Trophoblast cell (in vitro differentiated cells and primary cell): ENCODE measurements at regions not wholly inside any gene's neighbourhood (a gene's known extent, or its start where the extent isn't known, plus 50 kb on each side); places are given as distances from the start of the nearest gene placed in this dataset.
"Not testable (repeated sequence)": the region's sequence is repeated elsewhere in the genome, so short reads cannot be mapped to it uniquely, and the experiment has no call there.

Source experiments
- DNase-seq, 2 donors: peaks; one replicate each; pipeline ENCODE4 v3.0.0-alpha.2; 2016
- H2AFZ ChIP-seq: 2 replicates; pipeline ENCODE4 v1.6.1; 2013; ENCODE audit warnings: low read length, moderate library complexity, mild to moderate bottlenecking; ENCODE audit not compliant: insufficient read depth, poor library complexity
- H2AK5ac ChIP-seq: 2 replicates; pipeline ENCODE4 v1.6.1; 2013; ENCODE audit warnings: mild to moderate bottlenecking, low read length
- H2BK120ac ChIP-seq: 2 replicates; pipeline ENCODE4 v1.6.1; 2013; ENCODE audit warnings: low read length, mild to moderate bottlenecking, moderate library complexity; ENCODE audit not compliant: insufficient read depth, poor library complexity
- H2BK12ac ChIP-seq: 2 replicates; pipeline ENCODE4 v1.6.1; 2013; ENCODE audit warnings: mild to moderate bottlenecking, low read length, moderate library complexity
- H2BK5ac ChIP-seq: 2 replicates; pipeline ENCODE4 v1.6.1; 2013; ENCODE audit warnings: low read length, low read depth, moderate library complexity, mild to moderate bottlenecking; ENCODE audit not compliant: poor library complexity
- H3K14ac ChIP-seq: 2 replicates; pipeline ENCODE4 v1.6.1; 2013; ENCODE audit warnings: mild to moderate bottlenecking, low read length
- H3K18ac ChIP-seq: 2 replicates; pipeline ENCODE4 v1.6.1; 2013; ENCODE audit warnings: mild to moderate bottlenecking, low read length
- H3K23ac ChIP-seq: 2 replicates; pipeline ENCODE4 v1.6.1; 2013; ENCODE audit warnings: low read length
- H3K27ac ChIP-seq: 2 replicates; pipeline ENCODE4 v1.5.1; 2013; ENCODE audit warnings: low read depth, mild to moderate bottlenecking, inconsistent platforms, low read length, moderate library complexity
- H3K27me3 ChIP-seq: 2 replicates; pipeline ENCODE4 v1.6.1; 2013; ENCODE audit warnings: inconsistent platforms, mild to moderate bottlenecking, low read length, moderate library complexity; ENCODE audit not compliant: insufficient read depth
- H3K36me3 ChIP-seq, 2 experiments: 1 replicate in 1 of 2; 2 replicates in 1 of 2; pipeline ENCODE4 v1.6.1; 2013; ENCODE audit warnings: low read length in 2 of 2, mild to moderate bottlenecking in 2 of 2, moderate library complexity in 1 of 2; ENCODE audit not compliant: insufficient read depth in 2 of 2, control insufficient read depth in 1 of 2
- H3K4ac ChIP-seq: 2 replicates; pipeline ENCODE4 v1.6.1; 2013; ENCODE audit warnings: low read depth, mild to moderate bottlenecking, low read length, moderate library complexity
- H3K4me1 ChIP-seq, 2 experiments: 1 replicate in 1 of 2; 2 replicates in 1 of 2; pipeline ENCODE4 v1.6.1; 2013; ENCODE audit warnings: low read length in 2 of 2, mild to moderate bottlenecking in 2 of 2, moderate library complexity in 1 of 2; ENCODE audit not compliant: insufficient read depth in 2 of 2, control insufficient read depth in 1 of 2
- H3K4me2 ChIP-seq: 2 replicates; pipeline ENCODE4 v1.6.1; 2013; ENCODE audit warnings: inconsistent platforms, mild to moderate bottlenecking, low read length, moderate library complexity
- H3K4me3 ChIP-seq: 2 replicates; pipeline ENCODE4 v1.5.1; 2013; ENCODE audit warnings: mild to moderate bottlenecking, low read depth, low read length, inconsistent platforms
- H3K79me1 ChIP-seq: one replicate; pipeline ENCODE4 v1.6.1; 2013; ENCODE audit warnings: low read length
- H3K79me2 ChIP-seq: 2 replicates; pipeline ENCODE4 v1.6.1; 2013; ENCODE audit warnings: low read length, mild to moderate bottlenecking; ENCODE audit not compliant: control insufficient read depth, insufficient read depth, poor library complexity
- H3K9ac ChIP-seq: 2 replicates; pipeline ENCODE4 v1.6.1; 2013; ENCODE audit warnings: mild to moderate bottlenecking, low read length
- H3K9me3 ChIP-seq: 2 replicates; pipeline ENCODE4 v1.6.1; 2013; ENCODE audit warnings: low read depth, mild to moderate bottlenecking, control low read depth, inconsistent platforms, low read length; ENCODE audit not compliant: insufficient read depth
- H4K12ac ChIP-seq: 2 replicates; pipeline ENCODE4 v1.6.1; 2013; ENCODE audit warnings: low read depth, mild to moderate bottlenecking, low read length, moderate library complexity
- H4K8ac ChIP-seq: 2 replicates; pipeline ENCODE4 v1.6.1; 2013; ENCODE audit warnings: low read depth, mild to moderate bottlenecking, low read length, moderate library complexity
- H4K91ac ChIP-seq: one replicate; pipeline ENCODE4 v1.6.1; 2013; ENCODE audit warnings: low read depth, mild to moderate bottlenecking, low read length, moderate library complexity
- WGBS: extraction: QIAGEN DNeasy Blood & Tissue Kit; methylation state at CpG from one replicate; pipeline ENCODE4 v1.1.7; 2013; ENCODE audit warnings: missing lambda C conversion rate; ENCODE audit not compliant: insufficient read length, insufficient coverage; ENCODE audit errors: extremely low coverage; 5-methylcytosine and 5-hydroxymethylcytosine counted together

DNA sequence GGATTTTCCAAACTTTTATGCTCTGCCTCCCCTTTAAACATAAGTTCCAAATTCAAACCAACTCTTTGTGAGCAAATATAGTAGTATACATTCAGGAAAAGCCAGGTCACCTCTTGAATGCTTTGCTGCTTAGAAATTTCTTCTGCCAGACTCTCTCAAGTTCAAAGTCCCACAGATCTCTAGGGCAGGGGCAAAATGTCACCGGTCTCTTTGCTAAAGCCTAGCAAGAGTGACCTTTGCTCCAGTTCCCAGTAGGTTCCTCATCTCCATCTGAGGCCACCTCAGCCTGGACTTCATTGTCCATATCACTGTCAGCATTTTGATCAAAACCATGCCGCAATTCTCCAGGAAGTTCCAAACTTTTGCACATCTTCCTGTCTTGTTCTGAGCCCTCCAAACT, 382.3 kb downstream of the PIK3C3 start:
- H3K79me2 ChIP-seq, H2AK5ac ChIP-seq, H3K27me3 ChIP-seq, H3K79me1 ChIP-seq, H4K12ac ChIP-seq, DNase-seq, H3K36me3 ChIP-seq, H4K91ac ChIP-seq, H4K8ac ChIP-seq, H3K23ac ChIP-seq, H3K9ac ChIP-seq, H3K4me1 ChIP-seq, H2BK120ac ChIP-seq, H3K4me2 ChIP-seq, H2BK5ac ChIP-seq, H3K9me3 ChIP-seq, H3K18ac ChIP-seq, H3K4me3 ChIP-seq, H3K14ac ChIP-seq, H2AFZ ChIP-seq, H3K4ac ChIP-seq, H3K27ac ChIP-seq, H2BK12ac ChIP-seq: not testable (repeated sequence)
- WGBS: no CpG with 5 or more reads among the region's 2 CpGs

DNA sequence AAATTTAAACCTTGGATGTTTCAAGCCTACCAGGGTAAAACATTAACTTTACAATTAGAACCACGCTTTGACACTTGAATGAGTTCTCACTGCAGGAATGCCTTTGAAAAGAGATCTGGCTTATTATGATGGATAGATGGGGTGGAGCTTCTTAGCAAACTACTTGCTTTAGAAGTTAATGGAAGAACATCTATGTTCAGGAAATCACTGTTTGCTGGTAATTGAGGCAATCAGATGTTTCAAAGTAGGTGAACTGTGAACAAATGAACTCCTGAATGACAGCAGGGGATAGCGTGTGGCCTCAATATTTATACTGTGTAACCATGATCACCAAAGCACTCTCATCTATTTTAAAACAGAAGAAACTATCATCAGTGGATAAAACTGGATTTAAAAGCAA, 383.6 kb downstream of the PIK3C3 start:
- H3K79me1 ChIP-seq: no peaks in the 10 kb centered on the region
- H3K4me1 ChIP-seq: no peaks in the 10 kb centered on the region
- no peak overlapping the region for H2AFZ ChIP-seq
- no peak overlapping the region for H3K4ac ChIP-seq
- H2BK12ac ChIP-seq: no peak overlapping the region
- no peaks in the 10 kb centered on the region for H3K27me3 ChIP-seq
- H2BK5ac ChIP-seq: no peak overlapping the region
- H3K9ac ChIP-seq: no peak overlapping the region
- H2AK5ac ChIP-seq: no peak overlapping the region
- no peaks in the 10 kb centered on the region for H3K36me3 ChIP-seq
- no peak overlapping the region for H3K4me2 ChIP-seq
- no peak overlapping the region for H2BK120ac ChIP-seq
- no CpG with 5 or more reads among the region's 2 CpGs for WGBS
- H3K18ac ChIP-seq: no peak overlapping the region
- no peaks in the 10 kb centered on the region for H3K79me2 ChIP-seq
- H3K9me3 ChIP-seq: no peaks in the 10 kb centered on the region
- no peak overlapping the region for H4K12ac ChIP-seq
- no peak overlapping the region for H4K8ac ChIP-seq
- H4K91ac ChIP-seq: no peak overlapping the region
- H3K27ac ChIP-seq: no peak overlapping the region
- no peak overlapping the region for H3K14ac ChIP-seq
- no peak for DNase-seq
- H3K23ac ChIP-seq: no peak overlapping the region
- H3K4me3 ChIP-seq: no peak overlapping the region

DNA sequence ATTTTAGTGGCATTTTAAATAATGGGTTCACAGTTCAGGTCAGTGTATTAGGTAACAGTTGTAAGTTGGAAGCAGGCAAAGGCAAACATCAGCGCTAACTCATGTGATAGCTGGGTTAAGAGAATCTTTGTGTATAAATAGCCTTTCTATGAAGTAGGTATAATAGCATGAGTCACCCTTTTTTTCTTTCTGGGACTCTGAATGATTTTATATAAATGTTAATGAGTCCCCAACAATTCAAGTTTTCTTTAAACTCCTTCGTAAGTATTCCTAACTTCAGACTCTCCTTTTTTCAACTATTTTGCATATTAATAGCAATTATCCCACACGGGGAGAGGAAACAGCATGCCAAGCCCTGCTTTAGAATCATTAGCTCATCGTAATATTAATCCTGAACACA, 384.3 kb downstream of the PIK3C3 start:
- H2AK5ac ChIP-seq: no peak overlapping the region
- no peaks in the 10 kb centered on the region for H3K79me2 ChIP-seq
- H3K23ac ChIP-seq: no peak overlapping the region
- no peaks in the 10 kb centered on the region for H3K27me3 ChIP-seq
- no CpG with 5 or more reads among the region's 4 CpGs for WGBS
- H2BK120ac ChIP-seq: no peak overlapping the region
- no peak overlapping the region for H4K12ac ChIP-seq
- H3K4ac ChIP-seq: no peak overlapping the region
- no peak for DNase-seq
- no peaks in the 10 kb centered on the region for H3K79me1 ChIP-seq
- H3K4me3 ChIP-seq: no peak overlapping the region
- no peak overlapping the region for H3K4me2 ChIP-seq
- no peak overlapping the region for H2AFZ ChIP-seq
- H3K9ac ChIP-seq: no peak overlapping the region
- no peak overlapping the region for H4K91ac ChIP-seq
- H2BK5ac ChIP-seq: no peak overlapping the region
- no peak overlapping the region for H3K27ac ChIP-seq
- no peaks in the 10 kb centered on the region for H3K9me3 ChIP-seq
- H4K8ac ChIP-seq: no peak overlapping the region
- H3K36me3 ChIP-seq: no peaks in the 10 kb centered on the region
- H3K14ac ChIP-seq: no peak overlapping the region
- no peak overlapping the region for H3K18ac ChIP-seq
- no peak overlapping the region for H2BK12ac ChIP-seq
- no peaks in the 10 kb centered on the region for H3K4me1 ChIP-seq

DNA sequence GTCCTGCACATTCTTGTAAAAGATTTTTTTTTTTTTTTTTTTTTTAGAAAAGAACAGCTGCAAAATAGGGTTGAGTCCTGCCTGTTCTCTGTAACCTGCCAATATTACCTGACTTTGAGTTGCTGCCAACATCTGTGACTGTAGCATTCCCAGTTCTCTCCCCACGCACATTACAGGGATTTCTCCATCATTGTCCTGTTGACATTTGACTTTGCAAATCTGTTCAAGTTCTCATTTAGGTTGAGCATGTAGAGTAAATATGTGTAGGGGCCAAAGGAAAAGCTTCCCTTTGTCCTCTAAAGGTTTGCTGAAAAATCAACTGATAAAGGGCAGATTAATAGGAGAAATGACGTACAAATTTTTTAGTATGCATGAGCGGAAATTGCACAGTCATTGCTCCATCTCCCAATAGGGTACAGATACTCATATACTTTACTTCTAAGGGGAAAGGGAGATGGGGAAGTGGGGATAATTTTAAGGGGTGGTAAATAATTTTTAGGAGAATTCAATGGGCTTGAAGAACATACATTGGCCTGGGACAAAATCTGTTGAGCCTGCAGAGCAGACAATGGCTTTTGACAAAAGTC, 385.5 kb downstream of the PIK3C3 start:
- no CpG with 5 or more reads among the region's 3 CpGs for WGBS
- no peaks in the 10 kb centered on the region for H3K79me1 ChIP-seq

More for the DNA sequence above, 385.5 kb downstream of the PIK3C3 start:
- Histone ChIP-seq H3K18ac (no peak overlapping the region), H3K9me3 (no peaks in the 10 kb centered on the region), H3K27ac (no peak overlapping the region), H2AK5ac (no peak overlapping the region), H2AFZ (no peak overlapping the region), H3K4me1 (no peaks in the 10 kb centered on the region), H2BK120ac (no peak overlapping the region), H4K91ac (no peak overlapping the region), H2BK5ac (no peak overlapping the region), H3K4ac (no peak overlapping the region), H3K27me3 (no peaks in the 10 kb centered on the region), H2BK12ac (no peak overlapping the region), H3K36me3 (no peaks in the 10 kb centered on the region), H3K4me3 (no peak overlapping the region), H3K79me2 (no peaks in the 10 kb centered on the region), H3K23ac (no peak overlapping the region), H3K9ac (no peak overlapping the region), H3K14ac (no peak overlapping the region), H4K12ac (no peak overlapping the region), H3K4me2 (no peak overlapping the region), H4K8ac (no peak overlapping the region)
- no peak for DNase-seq
